Body of pancreas (tissue), 4 donors: ENCODE measurements at regions not wholly inside any gene's neighbourhood (a gene's known extent, or its start where the extent isn't known, plus 50 kb on each side); places are given as distances from the start of the nearest gene placed in this dataset.

Experiments
- ATAC-seq: fragments of 150-250 bp; one replicate; pipeline ENCODE4 v1.9.1; 2016
- DNase-seq, 4 donors: peaks; one replicate each; pipeline ENCODE4 v3.0.0-alpha.2; 2019
- H3K27ac ChIP-seq, 4 donors: fragments of 200-600 bp; sonication (generic); 1 replicate in 3 of 4; 2 replicates in 1 of 4; pipeline versions ENCODE4 v1.5.1 to v1.6.1; 2016 to 2019; ENCODE audit warnings: mild to moderate bottlenecking in 1 of 4, mixed read lengths in 1 of 4, moderate library complexity in 1 of 4
- H3K27me3 ChIP-seq, 2 donors: fragments of 200-600 bp; sonication (generic); one replicate each; pipeline ENCODE4 v1.6.0; 2016; ENCODE audit warnings: mild to moderate bottlenecking in 1 of 2
- H3K36me3 ChIP-seq, 2 donors: fragments of 200-600 bp; sonication (generic); replicated peaks in 1 of 2; 2 replicates each; pipeline ENCODE4 v1.5.1; 2016; ENCODE audit warnings: low read depth in 2 of 2; ENCODE audit not compliant: insufficient read depth in 1 of 2
- H3K4me1 ChIP-seq: fragments of 200-600 bp; sonication (generic); one replicate; pipeline ENCODE4 v1.6.0; 2016
- H3K4me3 ChIP-seq, 2 donors: fragments of 200-600 bp; sonication (generic); 1 replicate in 1 of 2; 2 replicates in 1 of 2; pipeline ENCODE4 v1.5.1; 2016 to 2019
- H3K9me3 ChIP-seq, 3 donors: fragments of 200-600 bp; sonication (generic); 1 replicate in 2 of 3; 2 replicates in 1 of 3; pipeline ENCODE4 v1.5.1; 2016
- POLR2A ChIP-seq, 3 donors: fragments of 450-650 bp; IDR thresholded peaks; one replicate each; pipeline ENCODE4 v1.6.1; 2016; ENCODE audit warnings: antibody characterized with exemption in 3 of 3, mild to moderate bottlenecking in 2 of 3
- WGBS, 2 donors: methylation state at CpG; one replicate each; pipeline ENCODE4 v1.1.5; 2017; 5-methylcytosine and 5-hydroxymethylcytosine counted together
- intact Hi-C: fragments of 100-400 bp; cut with DNase I; formaldehyde crosslinking; loops from one replicate; pipeline ENCODE4 v1.15.1; 2023
- TF ChIP-seq, protein P1 (sequence below), 7 experiments: fragments of 450-650 bp in 4 of 7; fragments of 200-600 bp in 3 of 7; sonication (generic) in 3 of 7; IDR thresholded peaks; one replicate each; pipeline ENCODE4 v1.5.1; 2016 to 2019; ENCODE audit warnings: antibody characterized with exemption in 7 of 7

DNA sequence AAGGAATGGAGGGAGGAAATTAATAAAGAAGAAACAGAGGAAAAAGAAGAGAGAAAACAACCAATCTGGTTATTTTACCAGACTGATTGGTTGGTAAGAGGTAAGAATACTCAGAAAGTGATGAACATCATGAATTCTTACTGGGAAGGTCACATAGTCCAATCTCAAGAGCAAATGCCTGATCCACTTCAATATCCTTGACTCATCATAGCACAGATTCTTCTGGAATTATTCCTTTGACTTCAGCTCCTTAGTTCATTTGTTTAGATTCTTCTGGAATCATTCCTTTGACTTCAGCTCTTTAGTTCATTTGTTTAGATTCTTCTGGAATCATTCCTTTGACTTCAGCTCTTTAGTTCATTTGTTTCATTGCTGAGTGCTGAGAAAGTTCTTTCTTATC lies 2030.6 kb upstream of the CELF4 start:
- no peaks in the 10 kb centered on the region for H3K36me3 ChIP-seq
- no peaks in the 10 kb centered on the region for H3K27me3 ChIP-seq
- H3K9me3 ChIP-seq = no peaks in the 10 kb centered on the region
- DNase-seq = no peak
- no peak for TF ChIP-seq POLR2A (IDR thresholded peaks at IDR 0.05)
- TF ChIP-seq, protein P1, sequence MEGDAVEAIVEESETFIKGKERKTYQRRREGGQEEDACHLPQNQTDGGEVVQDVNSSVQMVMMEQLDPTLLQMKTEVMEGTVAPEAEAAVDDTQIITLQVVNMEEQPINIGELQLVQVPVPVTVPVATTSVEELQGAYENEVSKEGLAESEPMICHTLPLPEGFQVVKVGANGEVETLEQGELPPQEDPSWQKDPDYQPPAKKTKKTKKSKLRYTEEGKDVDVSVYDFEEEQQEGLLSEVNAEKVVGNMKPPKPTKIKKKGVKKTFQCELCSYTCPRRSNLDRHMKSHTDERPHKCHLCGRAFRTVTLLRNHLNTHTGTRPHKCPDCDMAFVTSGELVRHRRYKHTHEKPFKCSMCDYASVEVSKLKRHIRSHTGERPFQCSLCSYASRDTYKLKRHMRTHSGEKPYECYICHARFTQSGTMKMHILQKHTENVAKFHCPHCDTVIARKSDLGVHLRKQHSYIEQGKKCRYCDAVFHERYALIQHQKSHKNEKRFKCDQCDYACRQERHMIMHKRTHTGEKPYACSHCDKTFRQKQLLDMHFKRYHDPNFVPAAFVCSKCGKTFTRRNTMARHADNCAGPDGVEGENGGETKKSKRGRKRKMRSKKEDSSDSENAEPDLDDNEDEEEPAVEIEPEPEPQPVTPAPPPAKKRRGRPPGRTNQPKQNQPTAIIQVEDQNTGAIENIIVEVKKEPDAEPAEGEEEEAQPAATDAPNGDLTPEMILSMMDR (IDR thresholded peaks at IDR 0.05) = no peak
- no peak overlapping the region for H3K4me3 ChIP-seq
- ATAC-seq = no peak
- no peak overlapping the region for H3K27ac ChIP-seq
- no peaks in the 10 kb centered on the region for H3K4me1 ChIP-seq
- intact Hi-C loops = no loop called here

DNA sequence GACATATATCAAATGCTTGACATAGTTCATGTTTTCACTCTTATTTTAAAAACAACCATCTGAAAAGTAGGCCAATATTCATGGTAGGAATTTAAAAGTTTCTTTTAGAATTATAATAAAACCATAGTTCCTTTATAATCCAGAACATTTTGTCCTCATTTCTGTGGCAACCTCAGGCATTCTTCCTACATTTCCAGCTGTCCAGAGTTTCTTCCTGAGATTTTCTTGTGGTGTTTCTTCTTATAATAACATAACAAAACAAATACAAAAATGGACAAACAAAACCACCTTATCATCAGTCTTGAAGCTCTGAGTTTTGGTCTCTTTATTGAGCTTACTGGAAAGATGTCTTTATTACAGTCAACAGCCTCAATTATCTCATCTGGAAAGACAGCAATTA lies 2028.6 kb upstream of the CELF4 start:
- no peak for TF ChIP-seq POLR2A (IDR thresholded peaks at IDR 0.05)
- TF ChIP-seq, protein P1 (IDR thresholded peaks at IDR 0.05) = no peak
- DNase-seq (no peak), ATAC-seq (no peak)
- no peaks in the 10 kb centered on the region for H3K9me3 ChIP-seq
- H3K4me3 ChIP-seq = no peak overlapping the region
- no peaks in the 10 kb centered on the region for H3K27me3 ChIP-seq
- intact Hi-C loops = no loop called here
- H3K4me1 ChIP-seq = no peaks in the 10 kb centered on the region
- no peaks in the 10 kb centered on the region for H3K36me3 ChIP-seq
- H3K27ac ChIP-seq = no peak overlapping the region

DNA sequence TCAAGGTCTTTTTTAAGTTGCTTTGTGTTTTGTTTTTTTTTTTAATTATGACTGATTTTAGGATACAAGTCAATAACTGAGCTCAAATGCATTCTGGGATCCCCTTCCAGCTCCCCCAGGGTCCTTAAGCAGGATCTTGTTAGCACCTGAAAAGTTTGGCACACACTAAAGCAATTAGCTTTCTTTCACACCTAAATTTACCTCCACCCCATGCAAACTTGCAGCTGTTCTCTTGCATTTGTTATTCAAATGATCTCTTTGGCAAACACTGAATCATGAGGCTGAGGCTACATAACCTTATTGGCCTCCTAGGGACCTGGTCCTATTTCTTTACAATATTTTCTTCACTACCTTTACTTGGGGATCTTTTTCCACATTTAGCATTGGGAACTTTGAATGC lies 2026.1 kb upstream of the CELF4 start:
- H3K27me3 ChIP-seq = no peaks in the 10 kb centered on the region
- H3K36me3 ChIP-seq = no peaks in the 10 kb centered on the region
- H3K4me1 ChIP-seq = no peaks in the 10 kb centered on the region
- DNase-seq (no peak), ATAC-seq (no peak)
- TF ChIP-seq, protein P1 (IDR thresholded peaks at IDR 0.05) = no peak
- no peak for TF ChIP-seq POLR2A (IDR thresholded peaks at IDR 0.05)
- H3K4me3 ChIP-seq = no peak overlapping the region
- intact Hi-C loops = no loop called here
- no peaks in the 10 kb centered on the region for H3K9me3 ChIP-seq
- H3K27ac ChIP-seq = no peak overlapping the region

DNA sequence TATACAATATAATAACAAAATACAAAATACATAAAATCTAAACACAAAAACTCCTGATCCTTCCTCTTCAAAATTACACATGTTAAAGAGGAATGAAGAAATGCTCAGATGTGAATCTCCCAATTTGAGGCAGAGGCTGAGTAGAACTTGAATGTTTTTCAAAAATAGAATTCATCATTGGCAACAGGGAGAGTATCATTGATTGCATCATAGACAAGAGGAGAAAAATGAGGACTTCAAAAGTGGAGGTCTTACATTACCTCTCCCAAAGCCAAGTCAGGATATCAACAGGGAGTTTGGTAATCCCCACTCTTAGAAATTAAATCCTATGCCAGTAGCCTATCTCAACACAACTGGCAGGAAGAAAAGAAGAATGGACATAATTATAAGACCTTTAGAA lies 2023.9 kb upstream of the CELF4 start:
- Histone ChIP-seq H3K27ac (no peak overlapping the region), H3K9me3 (no peaks in the 10 kb centered on the region), H3K4me3 (no peak overlapping the region), H3K27me3 (no peaks in the 10 kb centered on the region), H3K36me3 (no peaks in the 10 kb centered on the region), H3K4me1 (no peaks in the 10 kb centered on the region)
- no peak for ATAC-seq
- no peak for DNase-seq
- intact Hi-C loops = no loop called here
- TF ChIP-seq, protein P1 (IDR thresholded peaks at IDR 0.05) = no peak
- TF ChIP-seq POLR2A (IDR thresholded peaks at IDR 0.05) = no peak

DNA sequence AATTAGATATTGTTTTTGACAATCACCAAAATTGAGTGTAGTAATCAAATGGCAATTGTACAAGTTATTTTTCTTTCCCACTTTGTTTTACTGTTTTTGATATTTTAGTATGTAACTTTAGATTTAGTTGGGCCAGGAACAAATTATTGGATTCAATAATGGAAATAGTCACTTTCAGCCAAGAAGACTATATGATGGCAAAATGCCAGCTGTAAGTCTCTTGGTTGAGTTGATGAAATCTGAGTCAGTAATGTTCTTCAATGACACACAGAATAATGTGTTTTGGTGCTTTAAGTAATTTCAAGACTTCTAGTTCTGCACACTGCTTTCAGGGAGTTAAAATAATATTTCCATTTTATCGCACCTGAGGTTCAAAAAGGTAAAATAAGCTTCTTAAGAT lies 2022.0 kb upstream of the CELF4 start:
- Histone ChIP-seq H3K36me3 (no peaks in the 10 kb centered on the region), H3K27me3 (no peaks in the 10 kb centered on the region), H3K4me1 (no peaks in the 10 kb centered on the region), H3K4me3 (no peak overlapping the region), H3K27ac (no peak overlapping the region), H3K9me3 (no peaks in the 10 kb centered on the region)
- DNase-seq (no peak), ATAC-seq (no peak)
- 93 to 95% methylated on average over 1 of the region's 1 CpG for WGBS, 2 donors
- TF ChIP-seq, protein P1 (IDR thresholded peaks at IDR 0.05) = no peak
- TF ChIP-seq POLR2A (IDR thresholded peaks at IDR 0.05) = no peak
- intact Hi-C loops = no loop called here
